ENCODE measurements at regions not wholly inside any gene's neighbourhood (a gene's known extent, or its start where the extent isn't known, plus 50 kb on each side); places are given as distances from the start of the nearest gene placed in this dataset.

DNA sequence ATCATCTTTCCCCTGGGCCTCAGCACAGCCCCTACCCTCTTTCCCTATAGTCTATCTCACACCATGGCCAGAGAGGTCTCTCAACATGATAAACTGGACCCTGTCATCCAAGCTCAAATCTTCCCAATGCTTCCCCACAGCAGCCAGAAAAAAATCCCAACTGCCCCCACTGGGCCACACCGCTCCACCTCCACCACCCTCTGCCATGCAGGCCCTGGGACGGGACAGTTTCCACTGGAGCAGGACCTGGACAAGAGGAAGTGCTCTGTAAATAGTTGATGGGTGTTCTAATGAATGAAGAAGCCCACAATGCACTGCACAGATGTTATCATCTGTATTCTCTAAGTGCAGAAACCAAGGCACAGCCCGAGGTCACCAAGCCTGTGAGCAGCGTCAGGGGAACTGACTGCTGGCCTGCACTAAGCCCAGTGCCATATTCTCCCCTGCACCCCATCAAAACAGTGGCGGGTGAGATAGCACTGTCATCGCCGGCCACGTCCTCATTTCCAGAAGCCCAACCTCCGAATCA, 161.1 kb downstream of the NUP210 start:
- no peak for TF ChIP-seq CTCF (IDR thresholded peaks at IDR 0.05)
- no peak for TF ChIP-seq POLR2A (IDR thresholded peaks at IDR 0.05)
- no peak overlapping the region for H3K27ac ChIP-seq

GRCh38 chr3:13258280-13258679, 161.8 kb downstream of the NUP210 start:
- Histone ChIP-seq H3K4me1 (no peaks in the 10 kb centered on the region), H3K27ac (no peak overlapping the region), H3K4me3 (no peak overlapping the region), H3K36me3 (no peaks in the 10 kb centered on the region), H3K9me3 (no peaks in the 10 kb centered on the region), H3K27me3 (no peaks in the 10 kb centered on the region)
- DNase-seq, result no peak
- TF ChIP-seq POLR2A (IDR thresholded peaks at IDR 0.05) (no peak), CTCF (IDR thresholded peaks at IDR 0.05) (no peak)

More for the DNA sequence above, 161.1 kb downstream of the NUP210 start:
- Histone ChIP-seq H3K4me3 (no peak overlapping the region), H3K27me3 (no peaks in the 10 kb centered on the region), H3K36me3 (no peaks in the 10 kb centered on the region), H3K4me1 (no peaks in the 10 kb centered on the region), H3K9me3 (no peaks in the 10 kb centered on the region)
- no peak for DNase-seq

GRCh38 chr3:13257666-13258065, 162.5 kb downstream of the NUP210 start:
- Histone ChIP-seq H3K4me1 (no peaks in the 10 kb centered on the region), H3K9me3 (no peaks in the 10 kb centered on the region), H3K36me3 (no peaks in the 10 kb centered on the region), H3K27me3 (no peaks in the 10 kb centered on the region), H3K27ac (no peak overlapping the region), H3K4me3 (no peak overlapping the region)
- TF ChIP-seq CTCF (IDR thresholded peaks at IDR 0.05) (no peak), POLR2A (IDR thresholded peaks at IDR 0.05) (no peak)
- DNase-seq, result no peak

GRCh38 chr3:13256845-13257244, 163.3 kb downstream of the NUP210 start:
- Histone ChIP-seq H3K9me3 (no peaks in the 10 kb centered on the region), H3K4me1 (no peaks in the 10 kb centered on the region), H3K36me3 (no peaks in the 10 kb centered on the region), H3K27me3 (no peaks in the 10 kb centered on the region), H3K4me3 (no peak overlapping the region), H3K27ac (no peak overlapping the region)
- TF ChIP-seq CTCF (IDR thresholded peaks at IDR 0.05) (no peak), POLR2A (IDR thresholded peaks at IDR 0.05) (no peak)
- DNase-seq, result no peak

DNA sequence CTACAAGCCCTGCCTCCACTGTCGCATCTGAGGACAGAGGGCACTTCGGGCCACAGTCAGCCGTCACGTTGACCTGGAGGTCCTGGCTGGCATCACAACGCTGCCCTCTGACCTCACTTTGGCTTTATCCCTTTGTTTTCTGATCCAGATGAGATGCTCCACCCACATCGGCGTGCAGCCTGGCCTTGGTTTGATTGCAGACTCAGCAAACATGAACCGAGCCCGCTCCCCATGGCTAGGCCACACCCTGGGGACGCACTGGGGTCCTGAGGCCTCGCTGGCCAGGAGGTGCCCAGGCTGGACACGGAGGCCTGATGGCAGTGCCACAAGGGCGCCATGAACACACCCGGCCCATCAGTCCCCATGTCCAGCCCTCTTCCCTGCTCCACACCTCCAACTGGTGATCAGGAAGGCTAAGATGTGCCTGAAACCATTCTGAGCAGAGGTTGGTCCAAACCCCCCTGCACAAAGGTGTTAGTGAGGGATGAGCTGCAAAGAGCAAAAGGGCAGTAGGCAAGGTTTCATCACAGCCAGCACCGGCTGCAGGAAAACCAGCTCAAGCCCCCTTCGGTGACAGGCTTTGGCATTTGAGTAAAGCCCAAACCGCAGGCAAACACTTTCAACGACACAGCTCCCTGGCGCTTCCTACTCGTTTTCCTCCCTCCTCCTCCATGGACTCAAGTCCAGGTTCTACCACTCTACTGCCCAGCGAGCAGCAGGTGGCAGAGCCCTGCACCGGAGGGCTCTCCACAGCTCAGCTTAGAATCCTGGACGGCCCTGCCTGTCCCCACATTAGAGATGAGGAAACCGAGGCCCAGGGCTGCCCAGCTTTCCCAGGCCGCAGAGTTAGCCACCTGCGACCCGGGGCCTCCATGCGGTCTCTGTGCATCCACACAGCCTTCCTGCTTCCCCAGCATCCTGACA, 165.8 kb downstream of the NUP210 start:
- H3K27me3 ChIP-seq, result no peaks in the 10 kb centered on the region
- no peak for DNase-seq
- no peak for TF ChIP-seq CTCF (IDR thresholded peaks at IDR 0.05)
- no peak for TF ChIP-seq POLR2A (IDR thresholded peaks at IDR 0.05)
- no peak overlapping the region for H3K27ac ChIP-seq
- H3K4me1 ChIP-seq, result no peaks in the 10 kb centered on the region
- no peaks in the 10 kb centered on the region for H3K36me3 ChIP-seq
- no peak overlapping the region for H3K4me3 ChIP-seq
- no peaks in the 10 kb centered on the region for H3K9me3 ChIP-seq

All from Peyer's patch (tissue), 4 donors.